IMR-90 (cell line): ENCODE measurements at regions not wholly inside any gene's neighbourhood (a gene's known extent, or its start where the extent isn't known, plus 50 kb on each side); places are given as distances from the start of the nearest gene placed in this dataset.

Experiments used
- ATAC-seq: fragments of 200-7000 bp; cut with Tn5 transposase; 2 replicates; pipeline ENCODE4 v1.9.1; 2020; ENCODE audit warnings: low read depth, mild to moderate bottlenecking, moderate library complexity
- BruUV-seq: library from RNA; stranded (reverse); fragments of 400-500 nt; replicated peaks from 2 replicates; lab custom pipeline; 2021; lab: Mats Ljungman, UMichigan
- CTCF ChIA-PET: fragments of 300-600 bp; formaldehyde crosslinking; extraction: SDS; loops from one replicate; lab custom pipeline; 2021; ENCODE audit warnings: antibody characterized with exemption; lab: Yijun Ruan, JAX
- POLR2A ChIA-PET: fragments of 300-600 bp; sonication (Branson Sonifier 250); formaldehyde crosslinking; loops from one replicate; lab custom pipeline; 2022; ENCODE audit warnings: antibody characterized with exemption; ENCODE audit not compliant: unreplicated experiment; lab: Charles Lee
- DNase-seq: peaks from one replicate; pipeline ENCODE4 v3.0.0; 2013
- H2AFZ ChIP-seq: replicated peaks from 2 replicates; pipeline ENCODE3; 2013; ENCODE audit warnings: low read length, mild to moderate bottlenecking; ENCODE audit not compliant: poor library complexity
- H2AK5ac ChIP-seq: 2 replicates; pipeline ENCODE4 v1.6.1; 2013; ENCODE audit warnings: low read depth, low read length, inconsistent platforms
- H2AK9ac ChIP-seq: replicated peaks from 2 replicates; pipeline ENCODE3; 2013; ENCODE audit warnings: mild to moderate bottlenecking, low read depth, low read length, moderate library complexity; ENCODE audit not compliant: poor library complexity
- H2BK120ac ChIP-seq: 2 replicates; pipeline ENCODE4 v1.6.1; 2013; ENCODE audit warnings: low read depth, low read length, inconsistent platforms
- H2BK15ac ChIP-seq: 3 replicates; pipeline ENCODE4 v1.6.1; 2013; ENCODE audit warnings: low read depth, low read length, inconsistent platforms
- H2BK20ac ChIP-seq: 2 replicates; pipeline ENCODE4 v1.6.1; 2013; ENCODE audit warnings: low read depth, mild to moderate bottlenecking, inconsistent platforms, low read length, moderate library complexity
- H2BK5ac ChIP-seq: 2 replicates; pipeline ENCODE4 v1.6.1; 2013; ENCODE audit warnings: mild to moderate bottlenecking, low read depth, low read length, inconsistent platforms; ENCODE audit not compliant: poor library complexity, severe bottlenecking
- H3K14ac ChIP-seq: replicated peaks from 2 replicates; pipeline ENCODE4 v1.6.1; 2013; ENCODE audit warnings: low read depth, low read length, inconsistent platforms
- H3K18ac ChIP-seq: 2 replicates; pipeline ENCODE4 v1.6.1; 2013; ENCODE audit warnings: low read depth, low read length, control low read depth
- H3K23ac ChIP-seq: 2 replicates; pipeline ENCODE4 v1.6.1; 2013; ENCODE audit warnings: low read depth, low read length, inconsistent platforms
- H3K27ac ChIP-seq: 2 replicates; pipeline ENCODE4 v1.5.1; 2013; ENCODE audit warnings: mild to moderate bottlenecking, control low read depth, low read length; ENCODE audit not compliant: insufficient read depth
- H3K27me3 ChIP-seq: 2 replicates; pipeline ENCODE4 v1.6.1; 2013; ENCODE audit warnings: low read length; ENCODE audit not compliant: control insufficient read depth, insufficient read depth
- H3K36me3 ChIP-seq: 2 replicates; pipeline ENCODE4 v1.6.1; 2013; ENCODE audit warnings: low read length, mixed read lengths; ENCODE audit not compliant: control insufficient read depth, insufficient read depth
- H3K4ac ChIP-seq: 2 replicates; pipeline ENCODE4 v1.6.1; 2013; ENCODE audit warnings: low read depth, low read length, inconsistent platforms
- H3K4me1 ChIP-seq: 2 replicates; pipeline ENCODE4 v1.6.1; 2013; ENCODE audit warnings: low read length, mixed read lengths; ENCODE audit not compliant: control insufficient read depth, insufficient read depth
- H3K4me2 ChIP-seq: 2 replicates; pipeline ENCODE4 v1.6.1; 2013; ENCODE audit warnings: low read depth, mild to moderate bottlenecking, control low read depth, low read length, moderate library complexity
- H3K4me3 ChIP-seq: 2 replicates; pipeline ENCODE4 v1.5.1; 2013; ENCODE audit warnings: low read depth, mild to moderate bottlenecking, control low read depth, low read length, moderate library complexity; ENCODE audit not compliant: insufficient read depth
- H3K56ac ChIP-seq: 2 replicates; pipeline ENCODE4 v1.6.1; 2013; ENCODE audit warnings: low read length, inconsistent platforms; ENCODE audit not compliant: insufficient read depth; ENCODE audit errors: extremely low read depth
- H3K79me1 ChIP-seq, 2 experiments: 2 replicates each; pipeline ENCODE4 v1.6.1; 2013; ENCODE audit warnings: low read length in 2 of 2, inconsistent platforms in 1 of 2, low read depth in 1 of 2
- H3K9ac ChIP-seq: 2 replicates; pipeline ENCODE4 v1.6.1; 2013; ENCODE audit warnings: low read depth, low read length, control low read depth
- H3K9me1 ChIP-seq: 2 replicates; pipeline ENCODE4 v1.6.1; 2013; ENCODE audit warnings: low read length, inconsistent platforms; ENCODE audit not compliant: insufficient read depth
- H3K9me3 ChIP-seq: 2 replicates; pipeline ENCODE4 v1.6.1; 2013; ENCODE audit warnings: low read length; ENCODE audit not compliant: control insufficient read depth, insufficient read depth
- H4K20me1 ChIP-seq: 2 replicates; pipeline ENCODE4 v1.6.1; 2013; ENCODE audit warnings: low read length, inconsistent platforms; ENCODE audit not compliant: insufficient read depth
- H4K5ac ChIP-seq: 2 replicates; pipeline ENCODE4 v1.6.1; 2013; ENCODE audit warnings: mild to moderate bottlenecking, low read depth, low read length, control low read depth
- H4K8ac ChIP-seq, 2 experiments: 2 replicates each; pipeline ENCODE4 v1.6.1; 2013; ENCODE audit warnings: low read depth in 2 of 2, low read length in 2 of 2, control low read depth in 1 of 2, inconsistent platforms in 1 of 2
- H4K91ac ChIP-seq: 2 replicates; pipeline ENCODE4 v1.6.1; 2013; ENCODE audit warnings: low read depth, low read length, inconsistent platforms; ENCODE audit not compliant: insufficient read depth
- BHLHE40 ChIP-seq: fragments of 150-350 bp; IDR thresholded peaks from 2 replicates; pipeline ENCODE4 v1.6.1; 2016; ENCODE audit warnings: mild to moderate bottlenecking, low read depth, low read length
- CHD1 ChIP-seq: IDR thresholded peaks from 2 replicates; pipeline ENCODE4 v1.6.1; 2012; ENCODE audit warnings: low read depth, low read length, improper control_type of control experiment
- CTCF ChIP-seq: conservative IDR thresholded peaks from 2 replicates; pipeline ENCODE4 v1.5.1; 2012; ENCODE audit warnings: mild to moderate bottlenecking, low read depth, low read length, improper control_type of control experiment
- ELK1 ChIP-seq: fragments of 150-350 bp; IDR thresholded peaks from 2 replicates; pipeline ENCODE4 v1.6.1; 2016; ENCODE audit warnings: low read depth, mild to moderate bottlenecking, low read length, moderate library complexity, borderline replicate concordance
- FOS ChIP-seq: fragments of 150-350 bp; IDR thresholded peaks from 2 replicates; pipeline ENCODE4 v1.6.1; 2016; ENCODE audit warnings: low read depth, low read length
- MAFK ChIP-seq: IDR thresholded peaks from 2 replicates; pipeline ENCODE4 v1.6.1; 2012; ENCODE audit warnings: low read depth, low read length, improper control_type of control experiment
- MAZ ChIP-seq: IDR thresholded peaks from 2 replicates; pipeline ENCODE4 v1.6.1; 2012; ENCODE audit warnings: low read depth, mild to moderate bottlenecking, low read length, improper control_type of control experiment, moderate library complexity, borderline replicate concordance
- MXI1 ChIP-seq: IDR thresholded peaks from 2 replicates; pipeline ENCODE4 v1.6.1; 2012; ENCODE audit warnings: low read depth, mild to moderate bottlenecking, low read length, moderate library complexity, borderline replicate concordance
- NFE2L2 ChIP-seq: fragments of 150-350 bp; IDR thresholded peaks from 2 replicates; pipeline ENCODE4 v1.6.1; 2016; ENCODE audit warnings: low read depth, mild to moderate bottlenecking, low read length
- POLR2A ChIP-seq: IDR thresholded peaks from 2 replicates; pipeline ENCODE4 v1.6.1; 2012; ENCODE audit warnings: mild to moderate bottlenecking, low read depth, low read length
- RCOR1 ChIP-seq: IDR thresholded peaks from 2 replicates; pipeline ENCODE4 v1.6.1; 2012; ENCODE audit warnings: mild to moderate bottlenecking, low read length, improper control_type of control experiment; ENCODE audit not compliant: insufficient replicate concordance
- SMC3 ChIP-seq: fragments of 150-350 bp; IDR thresholded peaks from 2 replicates; pipeline ENCODE4 v1.6.1; 2016; ENCODE audit warnings: low read depth, mild to moderate bottlenecking, antibody characterized with exemption, low read length, moderate library complexity
- USF2 ChIP-seq: fragments of 150-350 bp; IDR thresholded peaks from 2 replicates; pipeline ENCODE4 v1.6.1; 2017; ENCODE audit warnings: mild to moderate bottlenecking, antibody characterized with exemption, low read length, low read depth
- WGBS, 2 experiments: methylation state at CpG; one replicate each; pipeline versions ENCODE4 v1.1.5 to v1.1.7; 2013; ENCODE audit warnings: missing lambda C conversion rate in 2 of 2; ENCODE audit not compliant: insufficient read length in 1 of 2; ENCODE audit errors: extremely low coverage in 2 of 2; 5-methylcytosine and 5-hydroxymethylcytosine counted together
- dilution Hi-C: fragments of 300-500 bp; cut with HindIII; formaldehyde crosslinking; loops from one replicate; pipeline ENCODE4 v1.14.3; 2018; ENCODE audit warnings: low sequenced_read_pairs; ENCODE audit not compliant: unreplicated experiment
- in situ Hi-C: fragments of 300-500 bp; cut with MboI; formaldehyde crosslinking; loops from 3 replicates; pipeline ENCODE4 v1.14.3; 2019; ENCODE audit warnings: low sequenced_read_pairs, inconsistent platforms, mixed read lengths
- intact Hi-C: fragments of 100-400 bp; cut with micrococcal nuclease; formaldehyde crosslinking; loops from 2 replicates; pipeline ENCODE4 v1.10.0; 2022

- Histone ChIP-seq H2AFZ (peak overlapping the region; percentile 79), H2AK5ac (peak overlapping the region; percentile 71), H3K9me3 (no peaks in the 10 kb centered on the region), H3K23ac (peak overlapping the region; percentile 83), H4K8ac (peak overlapping the region; percentile 74 to 79; a peak in 3 of 4 replicates), H3K56ac (no peak overlapping the region), H3K79me1 (peaks cover 3 to 9% of the 10 kb centered on the region in 2 experiments; a peak in 3 of 4 replicates), H2BK5ac (peak overlapping the region; percentile 76), H2BK15ac (peak overlapping the region; percentile 97; the same call in 2 of the 3 replicates), H3K4me2 (no peak overlapping the region; the same call in 1 of the 2 replicates), H4K91ac (peak overlapping the region; percentile 94), H3K9ac (peak overlapping the region; percentile 5; the same call in 1 of the 2 replicates), H3K36me3 (no peaks in the 10 kb centered on the region), H3K18ac (peak overlapping the region; percentile 67), H2AK9ac (peak overlapping the region; percentile 74), H3K14ac (peak overlapping the region; percentile 86), H4K5ac (peak overlapping the region; percentile 56), H3K9me1 (peaks cover 3% of the 10 kb centered on the region; the same call in 1 of the 2 replicates), H3K4me3 (no peak overlapping the region), H2BK20ac (peak overlapping the region; percentile 92), H3K27me3 (no peaks in the 10 kb centered on the region), H3K27ac (peak overlapping the region; percentile 61), H3K4ac (peak overlapping the region; percentile 86), H4K20me1 (no peaks in the 10 kb centered on the region), H3K4me1 (peaks cover 11% of the 10 kb centered on the region), H2BK120ac (peak overlapping the region; percentile 95)
- no TSS peak for BruUV-seq
- in situ Hi-C loops (no loop called here), intact Hi-C loops (loop anchor here (10.0 kb wide), 2 partner anchors 47 to 137 kb away; partner anchors contain the start of gene CAV2), dilution Hi-C loops (no loop called here)
- no CpG with 5 or more reads among the region's 3 CpGs for WGBS, 2 experiments
- ChIA-PET POLR2A (interaction anchor here (1.2 kb wide), 1 partner anchor 78 kb away, joined by 4 read pairs; no protein-coding TSS in a partner anchor), CTCF (interaction anchor here (0.5 to 0.9 kb wide), 2 partner anchors 10 to 137 kb away, joined by 3 read pairs; no protein-coding TSS in a partner anchor)
- DNase-seq (no peak), ATAC-seq (peak; percentile 58)
- no peak for TF ChIP-seq MXI1
- no peak for TF ChIP-seq BHLHE40
- TF ChIP-seq ELK1 = no peak
- no peak for TF ChIP-seq FOS
- TF ChIP-seq POLR2A = no peak
- no peak for TF ChIP-seq NFE2L2
- TF ChIP-seq MAZ = no peak
- TF ChIP-seq RCOR1 = no peak
- no peak for TF ChIP-seq USF2
- TF ChIP-seq SMC3 = no peak
- TF ChIP-seq MAFK = no peak
- TF ChIP-seq CHD1 = no peak
- TF ChIP-seq CTCF = no peak
Measured at GRCh38 chr7:116447966-116448839, 51.3 kb upstream of the CAV2 start.
